ENCODE measurements at regions not wholly inside any gene's neighbourhood (a gene's known extent, or its start where the extent isn't known, plus 50 kb on each side); places are given as distances from the start of the nearest gene placed in this dataset.
A peak's percentile ranks its signal among the peaks of the same experiment; 100 is the strongest.

DNA sequence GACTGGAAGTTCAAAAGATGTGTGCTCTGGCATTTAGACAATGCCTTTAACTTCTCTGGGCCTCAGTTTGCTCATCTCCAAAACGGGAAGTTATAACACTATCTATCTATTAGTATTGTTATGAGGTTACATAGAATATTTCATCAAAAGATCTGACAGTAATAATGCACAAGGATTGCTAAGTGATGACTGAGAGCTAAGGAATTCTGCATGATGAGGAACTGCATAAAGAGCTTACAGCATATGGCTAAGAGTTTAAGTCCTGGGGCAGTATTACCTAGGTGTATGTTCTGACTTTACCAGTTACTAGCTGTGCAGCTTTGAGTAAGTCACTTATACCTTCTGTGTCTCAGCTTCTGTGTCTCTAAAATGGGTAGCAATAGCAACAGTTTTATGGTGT lies 160.1 kb upstream of the TMPO start:
- no peak for DNase-seq

DNA sequence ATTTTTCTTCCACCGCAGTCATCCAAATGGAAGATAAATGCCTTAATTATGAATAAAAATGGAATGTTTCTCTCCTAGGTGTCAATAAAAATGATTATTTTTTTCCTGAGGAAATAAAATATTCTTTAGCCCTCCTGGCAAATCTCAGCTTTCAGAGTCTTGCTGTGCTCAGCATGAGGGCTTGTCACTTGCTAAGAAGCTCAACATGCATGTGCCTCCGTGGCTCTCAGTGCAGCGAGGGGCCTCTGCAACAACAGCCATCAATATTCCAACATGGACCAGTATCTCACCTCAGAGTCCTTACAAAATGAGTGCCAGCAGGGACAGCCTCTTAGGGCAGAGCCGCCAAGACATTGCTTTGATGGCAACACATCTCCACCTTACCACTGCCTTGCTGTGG lies 159.5 kb upstream of the TMPO start:
- no peak for DNase-seq

GRCh38 chr12:98358144-98358543 lies 157.2 kb upstream of the TMPO start:
- DNase-seq: no peak

DNA sequence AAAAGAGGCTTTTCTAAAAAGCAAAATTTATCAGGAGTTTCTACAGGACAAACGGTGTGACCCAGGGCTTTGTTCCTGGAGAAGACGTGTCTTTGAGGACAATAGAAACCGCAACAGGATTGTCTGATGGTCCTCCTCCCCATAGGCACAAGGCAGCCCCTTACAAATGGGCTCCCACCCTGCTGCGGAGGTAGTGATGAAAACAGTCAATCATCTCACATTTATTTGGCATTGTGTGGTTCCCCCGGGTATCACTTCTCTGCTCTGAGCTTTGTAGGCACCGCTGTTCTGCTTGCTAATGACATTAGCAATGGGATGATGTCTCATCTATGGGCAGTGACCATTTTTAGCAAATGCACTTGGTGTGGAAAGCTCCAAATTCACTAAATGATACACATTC lies 155.5 kb upstream of the TMPO start:
- no peak for DNase-seq

DNA sequence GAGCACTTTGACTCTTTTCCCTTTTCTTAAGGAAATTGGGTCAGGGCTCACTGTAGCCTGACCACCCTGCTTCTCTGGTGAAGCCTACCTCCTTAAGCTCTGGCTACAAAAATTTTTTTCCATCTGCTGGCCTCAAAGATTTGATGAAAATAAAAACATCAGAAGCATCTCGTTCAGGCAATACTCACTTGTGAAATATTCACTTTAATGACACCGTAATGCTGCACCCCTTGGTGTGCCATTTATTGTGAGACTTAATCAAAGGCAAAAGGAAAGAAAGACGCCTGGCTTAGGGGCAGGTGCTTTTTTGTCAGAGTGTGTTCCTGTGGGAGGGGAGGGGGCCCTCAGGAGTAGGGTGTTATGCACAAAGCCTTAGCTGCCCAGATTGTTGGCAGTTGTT lies 155.0 kb upstream of the TMPO start:
- no peak for DNase-seq

- peak in 1 of 2 experiments; percentile 59 for DNase-seq
Measured at GRCh38 chr12:98369581-98369980, 145.8 kb upstream of the TMPO start.

DNA sequence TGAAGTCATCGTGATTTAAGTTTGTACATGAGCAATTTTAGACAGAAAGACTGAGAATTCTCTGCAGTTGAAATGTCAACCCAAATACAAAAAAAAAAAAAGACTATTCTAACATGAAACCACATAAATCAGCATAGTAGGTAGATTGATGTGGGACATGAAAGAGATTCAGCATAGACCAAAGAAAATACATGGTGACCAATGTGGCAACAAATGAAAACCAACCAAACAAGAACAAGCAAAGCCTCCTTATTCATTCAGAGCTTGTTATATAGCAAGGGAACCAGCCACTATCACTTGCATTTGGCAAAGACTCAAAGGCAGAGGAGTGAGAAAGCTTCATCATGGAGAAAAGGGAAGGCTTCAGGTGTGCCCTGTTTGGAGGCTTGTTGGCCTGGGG lies 144.4 kb upstream of the TMPO start:
- DNase-seq: no peak

DNA sequence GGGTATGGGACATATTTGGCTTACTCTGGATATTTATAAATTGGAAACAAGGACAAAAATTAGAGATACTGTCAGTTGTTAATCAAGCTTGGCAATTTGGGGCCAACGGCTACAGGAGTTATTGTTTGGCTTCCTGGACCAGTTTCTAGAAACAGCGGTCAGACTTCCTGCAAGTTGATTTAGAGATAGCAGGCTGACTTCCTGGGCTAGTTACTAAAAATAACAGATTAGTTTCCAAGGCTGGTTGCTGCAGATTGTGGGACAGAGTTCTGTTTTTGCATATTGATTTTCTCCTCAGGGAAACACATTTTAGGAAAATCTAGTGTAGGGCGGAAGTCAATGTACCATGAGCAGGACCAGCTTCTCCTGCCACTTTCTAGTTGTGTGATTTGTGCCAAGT lies 144.0 kb upstream of the TMPO start:
- DNase-seq: no peak

GRCh38 chr12:98372340-98373024 lies 142.9 kb upstream of the TMPO start:
- no peak for DNase-seq

DNA sequence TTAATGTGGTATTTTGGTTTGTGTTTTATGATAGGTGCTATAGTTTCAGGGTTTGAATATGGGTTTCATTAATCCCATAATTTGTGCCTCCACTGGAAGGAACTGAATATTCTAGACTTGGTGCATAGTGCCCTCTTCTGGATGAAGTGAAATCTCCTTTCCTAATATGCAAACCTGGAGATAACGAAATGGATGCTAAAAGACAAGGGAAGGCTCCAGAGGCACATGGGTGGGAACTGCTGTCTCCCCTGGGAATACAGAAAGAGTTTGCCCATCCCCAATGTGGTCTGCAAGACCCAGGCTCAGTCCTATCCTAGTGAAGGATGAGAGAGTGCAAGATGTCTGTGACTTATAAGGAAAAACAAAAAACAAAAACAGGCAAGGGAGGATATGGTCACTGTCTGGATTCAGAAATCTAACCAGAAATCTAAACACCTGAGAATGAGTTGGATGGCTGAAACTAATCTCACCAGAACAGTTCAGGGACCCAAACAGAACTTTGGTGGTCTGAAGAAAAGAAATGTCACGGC lies 142.3 kb upstream of the TMPO start:
- DNase-seq: peak; percentile 61 to 79

GRCh38 chr12:98374007-98374406 lies 141.4 kb upstream of the TMPO start:
- DNase-seq: no peak

DNA sequence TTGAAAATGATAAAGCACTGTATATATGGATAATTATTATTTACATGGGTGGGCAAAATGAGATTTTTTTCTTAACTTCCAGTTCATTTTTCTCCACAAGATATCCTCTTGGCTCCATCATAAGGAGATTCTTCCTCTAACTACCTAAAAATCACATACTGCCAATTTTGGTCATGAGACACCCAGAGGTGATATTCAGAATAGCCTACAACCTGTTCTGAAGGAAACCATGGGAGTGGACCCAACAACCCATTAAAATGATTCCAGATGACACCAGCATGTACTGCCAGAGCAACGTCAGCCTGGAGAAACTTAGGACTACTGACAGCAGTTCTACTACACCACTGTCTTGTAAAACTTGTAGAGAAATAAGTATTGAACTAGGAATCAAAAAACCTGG lies 136.3 kb upstream of the TMPO start:
- no peak for DNase-seq

GRCh38 chr12:98385641-98386040 lies 129.7 kb upstream of the TMPO start:
- DNase-seq: no peak

DNA sequence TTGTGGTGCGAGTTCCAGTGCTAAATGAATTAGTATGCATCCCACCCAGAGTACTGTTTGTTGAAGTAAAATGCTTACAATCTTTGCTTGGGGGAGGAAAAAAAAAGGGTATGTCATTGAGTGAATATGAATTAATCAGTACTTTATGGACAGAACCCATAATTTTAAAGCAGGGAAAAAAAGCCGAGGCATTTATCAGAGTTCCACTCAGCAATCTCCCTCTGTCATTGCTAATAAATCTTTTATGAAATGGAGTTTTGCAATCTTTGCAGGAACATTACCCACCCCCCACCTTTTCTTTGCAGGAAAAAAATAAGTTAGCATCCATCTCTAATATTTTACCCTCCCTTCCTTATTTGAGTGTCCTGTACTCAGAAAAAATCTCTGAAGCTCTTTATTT lies 127.9 kb upstream of the TMPO start:
- no peak for DNase-seq

DNA sequence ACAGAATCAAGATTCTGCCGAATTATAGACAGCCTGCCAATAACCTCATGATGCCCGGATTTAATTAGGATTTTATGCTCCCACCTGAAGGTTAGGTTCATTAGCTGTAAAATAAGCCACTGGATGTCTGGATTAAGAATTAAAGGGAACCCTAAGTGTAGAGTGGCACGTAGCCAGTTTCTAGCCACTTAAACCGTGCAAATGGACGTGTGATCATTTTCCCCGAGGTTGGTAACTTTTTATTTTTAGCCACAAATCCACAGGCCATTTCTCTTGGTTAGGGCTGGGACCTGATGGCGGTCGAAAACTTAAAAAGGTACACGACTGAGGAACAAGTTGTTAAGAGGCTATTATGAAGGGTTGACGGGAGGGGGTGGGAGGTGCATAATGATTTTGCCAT lies 127.3 kb upstream of the TMPO start:
- no peak for DNase-seq

DNA sequence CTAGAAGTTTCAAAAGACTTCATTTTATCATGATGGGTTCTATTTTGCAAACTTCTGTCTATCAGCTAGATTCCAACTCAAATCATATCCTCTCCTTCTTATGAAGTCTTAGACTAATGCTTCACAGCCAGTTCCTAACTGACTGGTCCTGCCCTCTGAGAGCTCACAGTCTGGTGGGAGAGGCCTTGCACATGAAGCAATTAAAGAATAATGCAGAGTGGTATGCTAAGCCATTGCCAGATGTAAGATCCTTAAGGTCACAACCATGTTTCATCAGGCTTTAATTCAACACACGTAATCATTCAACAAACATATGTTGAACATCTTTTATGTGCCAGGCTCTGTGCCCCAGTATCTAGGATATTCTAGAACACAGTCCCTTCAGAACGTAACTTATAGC lies 125.8 kb upstream of the TMPO start:
- no peak for DNase-seq

GRCh38 chr12:98397323-98398105 lies 117.9 kb upstream of the TMPO start:
- peak; percentile 70 to 87 for DNase-seq

- peak in 1 of 2 experiments; percentile 14 for DNase-seq
Measured at GRCh38 chr12:98399532-98399931, 115.9 kb upstream of the TMPO start.

GRCh38 chr12:98401427-98401826 lies 114.0 kb upstream of the TMPO start:
- peak in 1 of 2 experiments; percentile 15 for DNase-seq

GRCh38 chr12:98402091-98402490 lies 113.3 kb upstream of the TMPO start:
- DNase-seq: no peak

DNA sequence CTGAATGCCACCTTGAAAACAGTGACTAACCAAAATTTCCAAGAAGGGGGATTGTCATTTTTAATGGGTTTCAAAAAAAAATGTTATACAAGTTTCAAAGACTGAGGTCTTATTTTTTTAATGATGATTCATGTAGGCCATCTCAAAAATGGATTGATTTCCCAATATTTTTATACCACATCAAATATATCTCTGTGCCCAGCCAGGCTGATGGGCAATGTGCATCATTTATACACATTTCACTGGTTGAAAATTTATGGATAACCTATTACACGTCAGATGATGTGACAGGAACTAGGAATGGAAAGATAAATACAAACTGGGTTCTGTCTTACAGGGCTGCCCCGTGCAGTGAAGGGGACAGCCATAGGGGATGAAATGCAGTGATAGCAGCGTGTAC lies 112.7 kb upstream of the TMPO start:
- DNase-seq: no peak

GRCh38 chr12:98403385-98403784 lies 112.0 kb upstream of the TMPO start:
- no peak for DNase-seq

DNA sequence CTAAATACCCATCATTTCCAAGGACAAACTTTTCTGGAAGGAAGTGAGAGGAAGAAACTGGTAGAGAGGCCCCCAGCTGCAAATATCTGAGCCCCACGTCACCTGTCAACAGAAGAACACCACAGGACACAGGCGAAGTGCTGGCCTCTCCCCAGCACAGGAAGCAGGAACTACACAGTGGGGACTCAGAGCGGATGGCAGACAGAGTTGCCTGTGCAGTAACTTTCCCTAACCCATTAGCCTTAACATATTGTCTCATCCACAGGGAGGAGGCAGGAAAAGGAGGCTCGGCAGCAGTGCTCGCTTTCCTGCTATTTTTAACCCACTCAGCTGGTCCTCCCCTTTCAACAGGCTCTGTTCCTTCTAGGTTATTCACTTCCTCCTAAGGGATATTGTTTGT lies 111.5 kb upstream of the TMPO start:
- DNase-seq: no peak

DNA sequence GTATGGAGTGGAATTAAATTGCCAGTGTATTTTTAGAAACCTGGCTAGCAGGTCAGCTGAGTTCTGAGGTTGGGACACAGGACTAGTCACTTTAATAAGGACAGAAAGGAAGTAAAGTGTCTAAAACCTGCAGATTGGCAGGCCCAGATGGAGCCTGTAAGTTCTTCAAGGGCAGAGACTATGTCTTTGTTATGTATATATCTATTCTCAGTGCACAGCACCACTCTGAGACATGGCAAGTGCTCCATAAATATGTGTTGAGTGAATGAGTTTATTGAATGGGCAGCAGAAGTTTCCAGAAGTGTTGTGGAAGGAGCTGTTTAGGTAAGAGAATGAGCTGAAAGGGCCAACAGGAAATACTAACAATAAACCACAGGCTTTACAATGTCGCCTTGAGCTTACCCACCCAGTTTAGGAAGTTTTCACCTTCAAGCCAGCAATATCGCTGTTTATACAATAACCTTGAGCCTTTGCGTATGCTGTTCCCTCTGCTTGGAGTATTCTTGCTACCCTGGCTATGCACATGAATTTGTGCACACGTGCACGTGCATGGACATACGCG lies 109.5 kb upstream of the TMPO start:
- no peak for DNase-seq
